ENCODE measurements at regions not wholly inside any gene's neighbourhood (a gene's known extent, or its start where the extent isn't known, plus 50 kb on each side); places are given as distances from the start of the nearest gene placed in this dataset.

GRCh38 chr5:167389537-167389936 is 901.9 kb upstream of the WWC1 start:
- TF ChIP-seq MYC (IDR thresholded peaks at IDR 0.05; ENCODE audit: low read depth, low read length) (no peak), POLR2A (IDR thresholded peaks at IDR 0.05; ENCODE audit: extremely low read depth, insufficient read length) (no peak), MAX (IDR thresholded peaks at IDR 0.05; ENCODE audit: low read depth, low read length) (no peak)
- TF ChIP-seq, protein P1, sequence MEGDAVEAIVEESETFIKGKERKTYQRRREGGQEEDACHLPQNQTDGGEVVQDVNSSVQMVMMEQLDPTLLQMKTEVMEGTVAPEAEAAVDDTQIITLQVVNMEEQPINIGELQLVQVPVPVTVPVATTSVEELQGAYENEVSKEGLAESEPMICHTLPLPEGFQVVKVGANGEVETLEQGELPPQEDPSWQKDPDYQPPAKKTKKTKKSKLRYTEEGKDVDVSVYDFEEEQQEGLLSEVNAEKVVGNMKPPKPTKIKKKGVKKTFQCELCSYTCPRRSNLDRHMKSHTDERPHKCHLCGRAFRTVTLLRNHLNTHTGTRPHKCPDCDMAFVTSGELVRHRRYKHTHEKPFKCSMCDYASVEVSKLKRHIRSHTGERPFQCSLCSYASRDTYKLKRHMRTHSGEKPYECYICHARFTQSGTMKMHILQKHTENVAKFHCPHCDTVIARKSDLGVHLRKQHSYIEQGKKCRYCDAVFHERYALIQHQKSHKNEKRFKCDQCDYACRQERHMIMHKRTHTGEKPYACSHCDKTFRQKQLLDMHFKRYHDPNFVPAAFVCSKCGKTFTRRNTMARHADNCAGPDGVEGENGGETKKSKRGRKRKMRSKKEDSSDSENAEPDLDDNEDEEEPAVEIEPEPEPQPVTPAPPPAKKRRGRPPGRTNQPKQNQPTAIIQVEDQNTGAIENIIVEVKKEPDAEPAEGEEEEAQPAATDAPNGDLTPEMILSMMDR (IDR thresholded peaks at IDR 0.05; ENCODE audit: low read depth, low read length): no peak

Data from NB4 (cell line).